AG09309 (cell line): ENCODE measurements at regions not wholly inside any gene's neighbourhood (a gene's known extent, or its start where the extent isn't known, plus 50 kb on each side); places are given as distances from the start of the nearest gene placed in this dataset.

Experiments used
- DNase-seq: peaks from one replicate; pipeline ENCODE4 v3.0.0-alpha.2; 2010; ENCODE audit warnings: low read depth
- H3K4me3 ChIP-seq: 2 replicates; pipeline ENCODE4 v1.5.1; 2011; ENCODE audit warnings: mild to moderate bottlenecking, low read depth, low read length, moderate library complexity; ENCODE audit not compliant: control insufficient read depth
- CTCF ChIP-seq: IDR thresholded peaks from 2 replicates; pipeline ENCODE4 v1.5.1; 2011; ENCODE audit warnings: mild to moderate bottlenecking, low read depth, low read length, inconsistent platforms; ENCODE audit not compliant: insufficient read depth, control insufficient read depth; ENCODE audit errors: missing control alignments

GRCh38 chr10:2280713-2281300, 543.5 kb upstream of the ADARB2 start:
- no peak overlapping the region for H3K4me3 ChIP-seq
- DNase-seq: no peak
- TF ChIP-seq CTCF: no peak

GRCh38 chr10:2279711-2280110, 542.4 kb upstream of the ADARB2 start:
- H3K4me3 ChIP-seq: no peak overlapping the region
- no peak for TF ChIP-seq CTCF
- DNase-seq: no peak

- TF ChIP-seq CTCF: no peak
- no peak overlapping the region for H3K4me3 ChIP-seq
- no peak for DNase-seq
Observed at GRCh38 chr10:2278363-2278762, 541.0 kb upstream of the ADARB2 start.

- no peak for TF ChIP-seq CTCF
- DNase-seq: no peak
- H3K4me3 ChIP-seq: no peak overlapping the region
Observed at GRCh38 chr10:2263561-2263960, 526.2 kb upstream of the ADARB2 start.

- no peak for TF ChIP-seq CTCF
- no peak overlapping the region for H3K4me3 ChIP-seq
- DNase-seq: no peak
Observed at GRCh38 chr10:2262878-2263277, 525.6 kb upstream of the ADARB2 start.

- no peak overlapping the region for H3K4me3 ChIP-seq
- no peak for DNase-seq
- no peak for TF ChIP-seq CTCF
Observed at GRCh38 chr10:2262333-2262732, 525.0 kb upstream of the ADARB2 start.

GRCh38 chr10:2256241-2256640, 518.9 kb upstream of the ADARB2 start:
- no peak for DNase-seq
- TF ChIP-seq CTCF: no peak
- H3K4me3 ChIP-seq: no peak overlapping the region
